CD4-positive, alpha-beta T cell (primary cell): ENCODE measurements at regions not wholly inside any gene's neighbourhood (a gene's known extent, or its start where the extent isn't known, plus 50 kb on each side); places are given as distances from the start of the nearest gene placed in this dataset.

Experiments
- ATAC-seq: fragments of 200-7000 bp; cut with Tn5 transposase; one replicate; pipeline ENCODE4 v1.10.0; 2022; ENCODE audit warnings: mild to moderate bottlenecking; ENCODE audit not compliant: poor library complexity
- CTCF ChIA-PET: fragments of 350-600 bp; sonication (Branson Sonifier 250); formaldehyde crosslinking; loops from one replicate; lab custom pipeline; 2021; ENCODE audit warnings: antibody characterized with exemption, inconsistent platforms; lab: Charles Lee
- POLR2A ChIA-PET: fragments of 350-600 bp; sonication (Branson Sonifier 250); formaldehyde crosslinking; loops from one replicate; lab custom pipeline; 2021; ENCODE audit warnings: antibody characterized with exemption, inconsistent platforms; lab: Charles Lee
- DNase-seq, 14 experiments: peaks; one replicate each; pipeline ENCODE4 v3.0.0-alpha.2; 2013 to 2020; ENCODE audit warnings: mixed read lengths in 2 of 14
- H3K27ac ChIP-seq, 2 donors: one replicate each; pipeline versions ENCODE4 v1.5.1 to v1.7.0; 2013; ENCODE audit warnings: low read length in 2 of 2, low read depth in 1 of 2, mild to moderate bottlenecking in 1 of 2
- H3K27me3 ChIP-seq, 2 experiments: 1 replicate in 1 of 2; 2 replicates in 1 of 2; pipeline versions ENCODE4 v1.6.1 to v1.7.0; 2013; ENCODE audit warnings: low read length in 2 of 2, control low read depth in 1 of 2, mild to moderate bottlenecking in 1 of 2, moderate library complexity in 1 of 2; ENCODE audit not compliant: insufficient read depth in 2 of 2, control insufficient read depth in 1 of 2
- H3K36me3 ChIP-seq: one replicate; pipeline ENCODE4 v1.6.1; 2013; ENCODE audit warnings: low read length, control low read depth; ENCODE audit not compliant: insufficient read depth
- H3K4me1 ChIP-seq: one replicate; pipeline ENCODE4 v1.6.1; 2013; ENCODE audit warnings: low read length, control low read depth; ENCODE audit not compliant: insufficient read depth
- H3K4me3 ChIP-seq: one replicate; pipeline ENCODE4 v1.5.1; 2013; ENCODE audit warnings: mild to moderate bottlenecking, low read length, moderate library complexity
- H3K9me3 ChIP-seq, 2 experiments: 1 replicate in 1 of 2; 2 replicates in 1 of 2; pipeline versions ENCODE4 v1.6.1 to v1.7.0; 2013; ENCODE audit warnings: low read length in 2 of 2, mild to moderate bottlenecking in 2 of 2, control low read depth in 1 of 2, moderate library complexity in 1 of 2; ENCODE audit not compliant: control insufficient read depth in 1 of 2, insufficient read depth in 1 of 2
- H3K27ac Mint-ChIP-seq: one replicate; pipeline ENCODE4 v1.8.0; 2020; ENCODE audit warnings: mixed read lengths
- H3K27me3 Mint-ChIP-seq: one replicate; pipeline ENCODE4 v1.8.0; 2021; ENCODE audit warnings: mixed read lengths
- H3K36me3 Mint-ChIP-seq: one replicate; pipeline ENCODE4 v1.8.0; 2021; ENCODE audit warnings: low read depth, mixed read lengths
- H3K4me1 Mint-ChIP-seq: one replicate; pipeline ENCODE4 v1.8.0; 2021; ENCODE audit warnings: low read depth, mixed read lengths
- H3K4me3 Mint-ChIP-seq: one replicate; pipeline ENCODE4 v1.8.0; 2020; ENCODE audit warnings: mild to moderate bottlenecking, mixed read lengths
- H3K9me3 Mint-ChIP-seq: one replicate; pipeline ENCODE4 v1.8.0; 2020; ENCODE audit warnings: mixed read lengths
- intact Hi-C, 2 experiments: fragments of 100-400 bp; cut with DNase I in 1 of 2; cut with micrococcal nuclease in 1 of 2; formaldehyde crosslinking; loops; one replicate each; pipeline versions ENCODE4 v1.15.1 to v1.9.0; 2023 to 2025; cut with DNase I, micrococcal nuclease
- TF ChIP-seq, protein P1 (sequence below): fragments of 200-600 bp; IDR thresholded peaks from one replicate; pipeline ENCODE4 v1.8.0; 2022; ENCODE audit warnings: antibody characterized with exemption, mild to moderate bottlenecking

DNA sequence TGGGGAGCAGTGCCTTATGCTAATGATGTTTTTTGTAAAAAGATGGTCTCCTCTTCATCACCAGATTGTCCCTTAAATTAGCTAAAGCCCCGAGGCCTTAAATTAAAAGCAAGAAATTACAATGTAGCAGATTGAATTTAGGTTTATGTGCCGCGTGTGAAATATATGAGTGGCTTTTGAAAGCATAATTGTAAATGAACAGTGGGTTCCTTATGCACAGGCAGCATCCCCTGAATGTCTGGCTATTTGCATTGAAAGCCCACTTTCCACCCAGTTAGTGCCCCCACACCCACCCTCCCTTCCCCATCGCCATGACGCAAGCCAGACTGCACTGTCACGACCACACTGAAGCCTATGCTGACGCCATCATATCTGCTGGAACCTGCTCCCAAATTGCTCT lies 62.4 kb upstream of the SORCS3 start:
- ATAC-seq (no peak), DNase-seq (no peak)
- Histone ChIP-seq H3K27ac (no peak overlapping the region), H3K4me1 (peaks cover 7% of the 10 kb centered on the region), H3K27me3 (peaks cover 0 to 7% of the 10 kb centered on the region in 2 experiments), H3K4me3 (no peak overlapping the region), H3K9me3 (no peaks in the 10 kb centered on the region), H3K36me3 (no peaks in the 10 kb centered on the region)
- Mint-ChIP-seq H3K36me3 (no peaks in the 10 kb centered on the region), H3K4me1 (peaks cover 6% of the 10 kb centered on the region), H3K4me3 (no peak overlapping the region), H3K9me3 (no peaks in the 10 kb centered on the region), H3K27me3 (peaks cover 31% of the 10 kb centered on the region), H3K27ac (no peak overlapping the region)
- TF ChIP-seq, protein P1, sequence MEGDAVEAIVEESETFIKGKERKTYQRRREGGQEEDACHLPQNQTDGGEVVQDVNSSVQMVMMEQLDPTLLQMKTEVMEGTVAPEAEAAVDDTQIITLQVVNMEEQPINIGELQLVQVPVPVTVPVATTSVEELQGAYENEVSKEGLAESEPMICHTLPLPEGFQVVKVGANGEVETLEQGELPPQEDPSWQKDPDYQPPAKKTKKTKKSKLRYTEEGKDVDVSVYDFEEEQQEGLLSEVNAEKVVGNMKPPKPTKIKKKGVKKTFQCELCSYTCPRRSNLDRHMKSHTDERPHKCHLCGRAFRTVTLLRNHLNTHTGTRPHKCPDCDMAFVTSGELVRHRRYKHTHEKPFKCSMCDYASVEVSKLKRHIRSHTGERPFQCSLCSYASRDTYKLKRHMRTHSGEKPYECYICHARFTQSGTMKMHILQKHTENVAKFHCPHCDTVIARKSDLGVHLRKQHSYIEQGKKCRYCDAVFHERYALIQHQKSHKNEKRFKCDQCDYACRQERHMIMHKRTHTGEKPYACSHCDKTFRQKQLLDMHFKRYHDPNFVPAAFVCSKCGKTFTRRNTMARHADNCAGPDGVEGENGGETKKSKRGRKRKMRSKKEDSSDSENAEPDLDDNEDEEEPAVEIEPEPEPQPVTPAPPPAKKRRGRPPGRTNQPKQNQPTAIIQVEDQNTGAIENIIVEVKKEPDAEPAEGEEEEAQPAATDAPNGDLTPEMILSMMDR: no peak
- POLR2A ChIA-PET: no interaction called here
- CTCF ChIA-PET: no interaction called here
- intact Hi-C loops: no loop called here

DNA sequence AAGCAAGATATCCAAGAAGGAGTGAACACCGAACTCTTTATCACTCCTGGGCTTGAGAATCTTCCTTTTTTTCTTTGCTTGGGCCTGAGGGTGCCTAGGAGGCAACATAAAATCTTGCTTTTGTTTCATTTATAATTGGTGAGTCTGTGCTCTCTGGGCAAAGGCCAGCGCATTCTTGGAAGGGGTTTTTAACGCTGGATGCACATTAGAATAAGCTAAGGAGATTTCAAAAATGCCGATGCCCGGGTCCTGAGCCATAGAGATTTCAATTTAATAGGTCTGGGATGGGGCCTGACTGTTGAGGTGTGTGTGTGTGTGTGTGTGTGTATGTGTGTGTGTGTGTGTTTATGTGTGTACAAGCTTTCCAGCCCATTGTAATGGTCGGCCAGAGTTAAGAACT lies 62.0 kb upstream of the SORCS3 start:
- peaks cover 6% of the 10 kb centered on the region for H3K4me1 Mint-ChIP-seq
- no peaks in the 10 kb centered on the region for H3K36me3 ChIP-seq

DNA sequence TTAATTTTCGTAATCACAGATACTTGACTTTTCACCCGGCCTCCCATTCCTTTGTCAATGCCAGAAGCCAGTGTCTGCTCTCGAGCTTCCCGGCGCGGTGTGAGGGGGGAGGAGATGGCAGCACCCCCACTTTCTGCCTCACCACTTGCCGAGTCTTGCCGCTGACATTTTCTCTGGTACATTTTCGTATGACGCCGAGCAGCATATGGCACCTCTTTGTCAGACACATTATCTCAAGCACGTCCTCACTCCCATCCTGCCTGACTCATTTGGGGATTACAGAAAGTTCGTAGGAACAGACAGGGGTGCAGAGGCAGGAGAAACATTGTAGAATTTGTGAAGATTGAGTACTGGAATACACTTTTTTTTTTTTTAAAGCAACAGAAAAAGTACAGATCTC lies 60.8 kb upstream of the SORCS3 start:
- peaks cover 7% of the 10 kb centered on the region for H3K4me1 ChIP-seq
- TF ChIP-seq, protein P1: no peak
- H3K36me3 ChIP-seq: no peaks in the 10 kb centered on the region
- Mint-ChIP-seq H3K4me3 (no peak overlapping the region), H3K4me1 (peaks cover 10% of the 10 kb centered on the region), H3K9me3 (no peaks in the 10 kb centered on the region), H3K36me3 (no peaks in the 10 kb centered on the region), H3K27ac (no peak overlapping the region), H3K27me3 (peaks cover 22% of the 10 kb centered on the region)
- ChIA-PET CTCF (no interaction called here), POLR2A (no interaction called here)
- no peak overlapping the region for H3K27ac ChIP-seq
- H3K9me3 ChIP-seq: no peaks in the 10 kb centered on the region
- intact Hi-C loops: loop anchor here (2.0 to 10.0 kb wide), 3 partner anchors 34 to 344 kb away; no protein-coding TSS in a partner anchor
- H3K27me3 ChIP-seq: peaks cover 0 to 7% of the 10 kb centered on the region in 2 experiments
- ATAC-seq (no peak), DNase-seq (no peak)
- no peak overlapping the region for H3K4me3 ChIP-seq

More for the DNA sequence above, 62.0 kb upstream of the SORCS3 start:
- H3K9me3 Mint-ChIP-seq: no peaks in the 10 kb centered on the region
- Histone ChIP-seq H3K27me3 (peaks cover 0 to 7% of the 10 kb centered on the region in 2 experiments), H3K27ac (no peak overlapping the region), H3K4me3 (no peak overlapping the region), H3K4me1 (peaks cover 7% of the 10 kb centered on the region), H3K9me3 (no peaks in the 10 kb centered on the region)
- intact Hi-C loops: no loop called here
- H3K4me3 Mint-ChIP-seq: no peak overlapping the region
- peaks cover 26% of the 10 kb centered on the region for H3K27me3 Mint-ChIP-seq
- H3K27ac Mint-ChIP-seq: no peak overlapping the region
- TF ChIP-seq, protein P1: no peak
- H3K36me3 Mint-ChIP-seq: no peaks in the 10 kb centered on the region
- DNase-seq: no peak
- ATAC-seq: no peak
- ChIA-PET CTCF (no interaction called here), POLR2A (no interaction called here)
